K562 (cell line): ENCODE measurements at regions not wholly inside any gene's neighbourhood (a gene's known extent, or its start where the extent isn't known, plus 50 kb on each side); places are given as distances from the start of the nearest gene placed in this dataset.

Experiments
- CTCF ChIP-seq, 3 experiments: IDR thresholded peaks in 2 of 3; conservative IDR thresholded peaks in 1 of 3; 2 replicates each; pipeline ENCODE4 v1.5.1; 2011 to 2012; ENCODE audit warnings: low read length in 3 of 3, mild to moderate bottlenecking in 3 of 3, control low read depth in 2 of 3, improper control_type of control experiment in 1 of 3, inconsistent platforms in 1 of 3, low read depth in 1 of 3, mixed read lengths in 1 of 3, moderate library complexity in 1 of 3; ENCODE audit not compliant: insufficient read depth in 2 of 3
- KDM1A ChIP-seq, 2 experiments: fragments of 450-650 bp; IDR thresholded peaks; 2 replicates each; pipeline ENCODE4 v1.6.1; 2016; ENCODE audit warnings: mild to moderate bottlenecking in 2 of 2
- MYNN ChIP-seq, 2 experiments: sonication (generic); formaldehyde crosslinking in 1 of 2; IDR thresholded peaks; 2 replicates each; pipeline versions ENCODE4 v1.5.0 to v1.6.1; 2016 to 2020; ENCODE audit warnings: antibody characterized with exemption in 1 of 2, missing genetic modification reagents in 1 of 2
- POLR2A ChIP-seq: fragments of 450-650 bp; conservative IDR thresholded peaks from 2 replicates; pipeline ENCODE4 v1.6.1; 2016
- ZNF134 ChIP-seq: fragments of 250-450 bp; sonication (Bioruptor Pico); conservative IDR thresholded peaks from 2 replicates; pipeline ENCODE4 v1.4.0; 2020

GRCh38 chr19:29265436-29265835 is 52.5 kb upstream of the UQCRFS1 start:
- no peak for TF ChIP-seq KDM1A (IDR thresholded peaks at IDR 0.05)
- no peak for TF ChIP-seq POLR2A
- TF ChIP-seq MYNN (IDR thresholded peaks at IDR 0.05), result no peak
- TF ChIP-seq MYNN (CRISPR knock-in tag; IDR thresholded peaks at IDR 0.05), result no peak
- no peak for TF ChIP-seq CTCF (IDR thresholded peaks at IDR 0.05 in 2 of 3, conservative IDR thresholded peaks at IDR 0.05 in 1 of 3; ENCODE audit: insufficient read depth in 2 of 3, low read depth in 1 of 3, low read length in 3 of 3)
- no peak for TF ChIP-seq ZNF134
